T-helper 1 cell treated with Interleukin-12 subunit alpha and Interleukin-12 subunit beta and Interleukin-4 antibody, amounts not matched to agents 30 ng/mL and 1 ng/mL, for 36 hours (primary cell): ENCODE measurements at regions not wholly inside any gene's neighbourhood (a gene's known extent, or its start where the extent isn't known, plus 50 kb on each side); places are given as distances from the start of the nearest gene placed in this dataset.
"Not testable (repeated sequence)": the region's sequence is repeated elsewhere in the genome, so short reads cannot be mapped to it uniquely, and the experiment has no call there.

Experiments used
- intact Hi-C: fragments of 100-400 bp; cut with micrococcal nuclease; formaldehyde crosslinking; loops from one replicate; pipeline ENCODE4 v1.15.1; 2024

- intact Hi-C loops: no loop called here
Measured at GRCh38 chr5:68026092-68026885, 189.3 kb upstream of the PIK3R1 start.

- intact Hi-C loops: no loop called here
Measured at GRCh38 chr5:68024426-68024825, 191.1 kb upstream of the PIK3R1 start.

- intact Hi-C loops: no loop called here
Measured at GRCh38 chr5:68021916-68022315, 193.6 kb upstream of the PIK3R1 start.

- intact Hi-C loops: no loop called here
Measured at GRCh38 chr5:68021227-68021626, 194.3 kb upstream of the PIK3R1 start.

GRCh38 chr5:68020461-68020969 is 195.0 kb upstream of the PIK3R1 start:
- intact Hi-C loops: not testable (repeated sequence)

GRCh38 chr5:68015381-68016302 is 199.9 kb upstream of the PIK3R1 start:
- intact Hi-C loops: no loop called here

- intact Hi-C loops: no loop called here
Measured at GRCh38 chr5:68012831-68013230, 202.7 kb upstream of the PIK3R1 start.

- intact Hi-C loops: no loop called here
Measured at GRCh38 chr5:68012429-68012828, 203.1 kb upstream of the PIK3R1 start.

GRCh38 chr5:68011801-68012200 is 203.8 kb upstream of the PIK3R1 start:
- intact Hi-C loops: no loop called here

GRCh38 chr5:68011259-68011760 is 204.2 kb upstream of the PIK3R1 start:
- intact Hi-C loops: no loop called here

- intact Hi-C loops: no loop called here
Measured at GRCh38 chr5:68010740-68011139, 204.8 kb upstream of the PIK3R1 start.

GRCh38 chr5:68007451-68007850 is 208.1 kb upstream of the PIK3R1 start:
- intact Hi-C loops: loop anchor here (5.0 kb wide), 1 partner anchor 990 kb away; no protein-coding TSS in a partner anchor

GRCh38 chr5:68002836-68003235 is 212.7 kb upstream of the PIK3R1 start:
- intact Hi-C loops: no loop called here

GRCh38 chr5:68000805-68001204 is 214.8 kb upstream of the PIK3R1 start:
- intact Hi-C loops: no loop called here

- intact Hi-C loops: no loop called here
Measured at GRCh38 chr5:67999391-67999790, 216.2 kb upstream of the PIK3R1 start.

GRCh38 chr5:67998709-67999261 is 216.8 kb upstream of the PIK3R1 start:
- intact Hi-C loops: no loop called here

GRCh38 chr5:67997892-67998457 is 217.6 kb upstream of the PIK3R1 start:
- intact Hi-C loops: no loop called here

- intact Hi-C loops: no loop called here
Measured at GRCh38 chr5:67997148-67997547, 218.4 kb upstream of the PIK3R1 start.

GRCh38 chr5:67996596-67996995 is 219.0 kb upstream of the PIK3R1 start:
- intact Hi-C loops: no loop called here

GRCh38 chr5:67992923-67993322 is 222.6 kb upstream of the PIK3R1 start:
- intact Hi-C loops: no loop called here

GRCh38 chr5:67989456-67989855 is 226.1 kb upstream of the PIK3R1 start:
- intact Hi-C loops: no loop called here
